Bronchial epithelial cell (primary cell): ENCODE measurements at regions not wholly inside any gene's neighbourhood (a gene's known extent, or its start where the extent isn't known, plus 50 kb on each side); places are given as distances from the start of the nearest gene placed in this dataset.

Source experiments
- DNase-seq: peaks from one replicate; pipeline ENCODE4 v3.0.0-alpha.2; 2010; ENCODE audit warnings: low read depth
- FAIRE-seq: peaks from 2 replicates; lab custom pipeline; 2011; peaks lifted over from hg19 to GRCh38; lab: Jason Lieb, UNC
- H3K27me3 ChIP-seq: 2 replicates; pipeline ENCODE4 v1.5.1; 2011; ENCODE audit warnings: low read length; ENCODE audit not compliant: control insufficient read depth, insufficient read depth
- H3K36me3 ChIP-seq: 2 replicates; pipeline ENCODE4 v1.5.1; 2011; ENCODE audit warnings: low read length; ENCODE audit not compliant: control insufficient read depth, insufficient read depth
- H3K4me3 ChIP-seq: 2 replicates; pipeline ENCODE4 v1.5.1; 2011; ENCODE audit warnings: mild to moderate bottlenecking, low read depth, low read length, control low read depth
- CTCF ChIP-seq: IDR thresholded peaks from 2 replicates; pipeline ENCODE4 v1.5.1; 2011; ENCODE audit warnings: mild to moderate bottlenecking, moderate library complexity, low read length, control low read depth, inconsistent platforms; ENCODE audit not compliant: insufficient read depth, severe bottlenecking

- no peak for DNase-seq
- FAIRE-seq: no peak
- H3K4me3 ChIP-seq: no peak overlapping the region
- no peaks in the 10 kb centered on the region for H3K36me3 ChIP-seq
- TF ChIP-seq CTCF: no peak
- H3K27me3 ChIP-seq: no peaks in the 10 kb centered on the region
Observed at GRCh38 chr12:107288414-107289127, 195.2 kb upstream of the CRY1 start.

DNA sequence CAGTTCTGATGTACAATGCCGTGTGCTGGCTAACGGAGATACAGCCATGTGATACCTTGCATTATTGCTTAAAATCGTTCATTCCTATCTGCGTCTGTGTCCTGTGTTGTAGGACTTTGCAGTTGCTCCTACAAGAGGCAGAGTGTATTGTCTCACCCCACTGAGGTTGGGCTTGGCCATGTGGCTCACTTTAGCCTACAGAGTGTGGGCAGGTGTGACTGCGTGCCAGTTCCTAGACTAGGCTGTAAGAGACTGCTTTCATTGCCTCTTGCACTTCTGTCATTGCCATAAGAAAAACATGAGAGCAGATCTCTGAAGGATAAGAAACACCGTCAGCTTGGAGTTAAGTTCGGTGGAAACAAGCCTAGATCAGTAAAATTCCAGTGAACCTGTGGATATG is 197.7 kb upstream of the CRY1 start:
- Histone ChIP-seq H3K4me3 (no peak overlapping the region), H3K36me3 (no peaks in the 10 kb centered on the region), H3K27me3 (no peaks in the 10 kb centered on the region)
- TF ChIP-seq CTCF: no peak
- DNase-seq: no peak
- no peak for FAIRE-seq

GRCh38 chr12:107296681-107297089 is 203.3 kb upstream of the CRY1 start:
- H3K4me3 ChIP-seq: no peak overlapping the region
- peak; percentile 99 for FAIRE-seq

GRCh38 chr12:107302649-107303341 is 209.4 kb upstream of the CRY1 start:
- DNase-seq: peak; percentile 49
- no peaks in the 10 kb centered on the region for H3K36me3 ChIP-seq
- no peaks in the 10 kb centered on the region for H3K27me3 ChIP-seq
- no peak for TF ChIP-seq CTCF
- no peak overlapping the region for H3K4me3 ChIP-seq
- FAIRE-seq: no peak

More at GRCh38 chr12:107296681-107297089, 203.3 kb upstream of the CRY1 start:
- peak; percentile 100 for DNase-seq
- TF ChIP-seq CTCF: no peak
- no peaks in the 10 kb centered on the region for H3K27me3 ChIP-seq
- H3K36me3 ChIP-seq: no peaks in the 10 kb centered on the region

- FAIRE-seq (no peak), DNase-seq (peak; percentile 58)
- Histone ChIP-seq H3K36me3 (no peaks in the 10 kb centered on the region), H3K4me3 (no peak overlapping the region), H3K27me3 (no peaks in the 10 kb centered on the region)
- TF ChIP-seq CTCF: no peak
Observed at GRCh38 chr12:107304588-107305532, 211.5 kb upstream of the CRY1 start.
